HG02678 (cell line): ENCODE measurements at regions not wholly inside any gene's neighbourhood (a gene's known extent, or its start where the extent isn't known, plus 50 kb on each side); places are given as distances from the start of the nearest gene placed in this dataset.
"Not testable (repeated sequence)": the region's sequence is repeated elsewhere in the genome, so short reads cannot be mapped to it uniquely, and the experiment has no call there.

Experiments used
- ATAC-seq: cut with Tn5 transposase; IDR thresholded peaks from one replicate; pipeline ENCODE4 v1.9.1; 2021; ENCODE audit warnings: mild to moderate bottlenecking, moderate library complexity; ENCODE audit not compliant: unreplicated experiment

- no peak for ATAC-seq
Measured at GRCh38 chr3:66836363-66837152, 161.5 kb upstream of the KBTBD8 start.

DNA sequence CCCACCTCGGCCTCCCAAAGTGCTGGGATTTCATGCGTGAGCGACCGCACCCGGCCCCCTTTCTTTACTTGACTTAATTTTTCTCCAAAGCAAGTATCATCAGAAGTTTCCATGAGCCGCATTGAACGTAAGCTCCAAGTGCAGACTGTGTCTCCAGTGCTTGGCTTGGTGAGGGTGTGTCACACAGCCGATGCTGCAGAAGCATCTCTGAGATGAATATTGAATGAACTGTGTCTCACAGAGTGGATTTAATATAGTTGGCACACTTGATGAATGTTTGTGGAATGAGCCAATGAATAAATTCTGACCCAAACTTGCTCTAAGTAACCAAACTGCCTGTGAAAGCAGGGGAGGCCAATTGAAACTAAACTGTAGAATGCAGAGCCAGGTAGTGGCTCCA is 159.4 kb upstream of the KBTBD8 start:
- no peak for ATAC-seq

GRCh38 chr3:66839508-66839907 is 158.6 kb upstream of the KBTBD8 start:
- ATAC-seq, result no peak

- not testable (repeated sequence) for ATAC-seq
Measured at GRCh38 chr3:66842761-66843464, 155.2 kb upstream of the KBTBD8 start.

DNA sequence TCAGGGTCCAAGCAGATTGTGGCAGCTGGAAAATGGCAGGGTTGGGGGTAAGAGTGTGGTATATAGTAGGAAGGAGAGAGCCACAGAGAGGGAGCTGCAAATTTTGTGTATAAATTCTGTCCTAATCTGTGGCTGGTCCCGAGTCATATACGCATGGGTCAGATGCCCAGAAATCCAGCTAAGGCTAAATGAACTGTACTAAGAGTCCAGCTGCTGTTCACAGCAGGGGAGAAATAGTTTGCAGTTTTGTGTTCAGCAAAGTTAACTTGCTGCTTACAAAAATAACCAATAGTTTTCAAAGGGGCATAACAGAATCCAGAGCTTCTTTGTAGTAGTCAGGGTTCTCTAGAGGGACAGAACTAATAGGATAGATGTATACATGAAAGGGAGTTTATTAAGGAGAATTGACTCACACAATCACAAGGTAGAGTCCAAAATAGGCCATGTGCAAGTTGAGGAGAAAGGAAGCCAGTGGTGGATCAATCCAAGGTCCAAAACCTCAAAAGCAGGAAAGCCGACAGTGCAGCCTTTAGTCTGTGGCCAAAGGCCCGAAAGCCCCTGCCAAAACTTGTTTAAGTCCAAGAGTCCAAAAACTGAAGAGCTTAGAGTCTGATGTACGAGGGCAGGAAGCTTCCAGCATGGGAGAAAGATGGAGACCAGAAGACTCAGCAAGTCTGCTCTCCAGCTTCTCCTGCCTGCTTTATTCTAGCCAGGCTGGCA is 146.1 kb upstream of the KBTBD8 start:
- no peak for ATAC-seq

DNA sequence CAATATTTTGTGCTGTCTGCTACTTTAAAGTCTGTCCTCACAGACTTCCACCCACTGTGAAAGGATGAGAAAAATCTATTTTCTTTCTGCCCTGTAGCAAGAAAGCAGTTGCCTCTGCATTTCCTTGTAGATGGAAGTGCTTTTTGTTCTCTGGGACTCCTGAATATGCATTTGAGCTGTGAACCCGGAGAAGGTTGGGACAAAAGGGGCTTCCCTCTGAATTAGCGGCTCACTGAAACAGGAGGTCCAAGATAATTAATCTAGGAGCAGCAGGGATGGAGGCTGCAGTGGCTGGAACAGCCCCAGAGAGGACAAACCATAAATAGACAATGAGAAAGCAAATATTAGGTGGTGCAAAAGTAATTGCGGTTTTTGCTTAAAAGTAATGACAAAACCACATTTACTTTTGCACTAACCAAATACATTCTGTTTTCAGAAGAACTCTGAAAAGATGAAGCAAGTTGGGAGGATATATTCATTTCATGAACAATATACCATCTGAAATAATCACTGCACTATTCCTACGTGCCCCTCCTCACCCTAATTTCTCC is 143.4 kb upstream of the KBTBD8 start:
- ATAC-seq, result no peak

- ATAC-seq, result peak; percentile 81
Measured at GRCh38 chr3:66856533-66856932, 141.6 kb upstream of the KBTBD8 start.

DNA sequence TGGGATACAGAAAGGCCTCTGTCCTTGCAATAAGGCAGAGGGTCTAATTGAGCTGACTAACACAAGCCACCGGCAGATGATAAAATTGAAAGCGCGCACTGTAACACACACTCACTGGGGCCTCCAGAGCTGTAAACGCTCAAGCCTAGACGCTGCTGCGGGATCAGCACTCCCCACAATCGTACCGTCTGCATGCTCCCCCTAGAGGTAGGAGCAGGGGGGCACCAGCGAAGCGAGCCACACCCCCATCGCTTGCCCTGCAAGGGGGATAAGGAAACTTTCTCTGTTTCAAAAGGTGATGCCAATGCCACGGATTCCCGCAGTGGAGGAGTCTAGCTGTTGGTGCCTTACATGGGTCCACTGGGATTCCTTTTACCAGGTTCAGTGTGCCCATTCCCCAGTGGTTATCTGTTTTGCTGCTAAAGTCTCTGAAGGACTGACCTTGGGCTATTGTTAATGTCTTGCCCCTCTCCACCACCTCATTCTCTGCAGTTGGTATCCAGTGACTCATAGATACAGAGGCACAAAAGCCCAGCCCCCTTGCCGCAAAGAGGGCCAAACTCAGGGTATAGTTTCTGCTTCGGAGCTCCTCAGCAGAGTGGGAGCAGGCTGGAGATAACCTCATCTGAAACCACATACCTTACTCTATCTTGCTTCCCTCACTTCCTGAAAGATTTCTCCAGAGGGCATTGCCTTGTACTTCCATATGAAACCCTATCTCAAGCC is 139.3 kb upstream of the KBTBD8 start:
- no peak for ATAC-seq

DNA sequence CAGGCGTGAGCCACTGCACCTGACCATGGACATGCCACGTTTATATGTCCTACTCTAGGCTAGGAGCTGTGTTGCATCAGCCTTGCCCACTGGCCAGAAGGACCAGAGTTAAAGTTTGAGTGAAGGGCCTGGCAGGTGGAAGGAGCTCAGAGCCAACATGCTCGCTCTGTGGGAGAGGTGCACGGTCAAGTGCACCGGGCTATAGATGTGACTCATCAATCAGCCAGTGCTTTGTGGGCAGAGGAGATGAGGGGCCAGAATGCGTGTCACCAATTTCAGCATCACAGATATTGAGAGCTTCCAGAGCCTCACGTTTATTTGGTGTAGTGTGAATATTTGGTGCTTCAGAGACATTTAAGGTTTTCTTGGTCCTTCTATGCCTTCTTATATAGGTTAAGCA is 137.3 kb upstream of the KBTBD8 start:
- no peak for ATAC-seq

DNA sequence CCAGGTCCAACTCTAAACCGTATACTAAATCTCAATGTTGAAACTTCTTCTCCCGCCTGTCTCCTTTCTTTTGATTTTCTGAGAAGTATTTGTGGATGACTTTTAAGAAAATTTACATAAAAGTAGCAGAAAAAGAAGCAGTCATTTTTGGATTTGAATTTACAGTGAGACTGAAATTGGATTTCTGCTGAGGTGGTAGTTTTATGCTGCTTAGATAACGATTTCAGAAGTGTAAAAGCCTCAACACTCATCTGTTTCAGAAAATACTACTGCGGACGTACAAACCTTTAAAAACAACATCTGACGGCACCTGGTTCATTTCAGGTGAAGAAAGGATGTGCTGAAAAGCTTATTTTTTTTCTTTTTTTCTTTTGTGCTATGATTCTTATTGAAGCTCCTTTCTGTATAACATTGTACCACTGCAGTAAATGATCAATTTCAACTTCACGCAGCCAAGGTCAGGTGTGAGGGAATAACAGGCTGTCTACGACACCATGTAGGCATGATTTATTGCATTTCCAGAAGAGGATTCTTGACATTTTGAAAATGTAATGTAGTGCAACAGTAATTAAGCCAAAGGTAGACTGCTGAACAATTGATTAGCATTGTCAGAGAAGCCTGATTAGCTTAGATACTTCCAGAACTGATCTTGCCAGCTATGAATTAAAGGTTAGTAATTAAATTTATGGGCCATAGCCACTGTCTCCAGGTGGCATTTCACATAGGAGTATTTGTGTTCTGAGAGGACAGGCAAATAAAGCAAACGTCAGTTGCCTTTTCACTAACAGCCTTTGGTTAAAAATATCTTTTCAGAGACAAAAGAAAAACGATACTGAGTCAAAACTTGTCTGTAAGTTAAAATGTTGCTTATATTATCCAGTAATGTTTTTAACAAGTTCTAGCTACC is 134.6 kb upstream of the KBTBD8 start:
- ATAC-seq, result no peak

DNA sequence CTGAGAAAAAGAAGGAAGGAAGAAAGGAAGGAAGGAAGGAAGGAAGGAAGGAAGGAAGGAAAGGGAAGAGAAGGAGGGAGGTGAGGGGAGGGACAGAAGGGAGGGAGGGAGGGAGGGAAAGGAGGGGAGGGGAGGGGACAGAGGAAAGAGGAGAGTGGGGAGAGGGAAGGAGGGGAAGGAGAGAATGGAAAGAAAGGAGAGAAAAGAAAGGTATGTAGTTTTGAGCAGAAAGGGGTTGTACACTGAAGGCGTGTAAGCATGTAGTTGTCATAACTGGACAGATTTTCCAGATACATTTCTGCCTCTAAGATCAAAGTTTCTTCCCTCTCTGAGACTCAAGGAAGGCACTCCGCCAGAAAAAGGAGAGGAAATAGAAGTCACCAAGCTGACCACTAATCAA is 113.4 kb upstream of the KBTBD8 start:
- ATAC-seq, result no peak

DNA sequence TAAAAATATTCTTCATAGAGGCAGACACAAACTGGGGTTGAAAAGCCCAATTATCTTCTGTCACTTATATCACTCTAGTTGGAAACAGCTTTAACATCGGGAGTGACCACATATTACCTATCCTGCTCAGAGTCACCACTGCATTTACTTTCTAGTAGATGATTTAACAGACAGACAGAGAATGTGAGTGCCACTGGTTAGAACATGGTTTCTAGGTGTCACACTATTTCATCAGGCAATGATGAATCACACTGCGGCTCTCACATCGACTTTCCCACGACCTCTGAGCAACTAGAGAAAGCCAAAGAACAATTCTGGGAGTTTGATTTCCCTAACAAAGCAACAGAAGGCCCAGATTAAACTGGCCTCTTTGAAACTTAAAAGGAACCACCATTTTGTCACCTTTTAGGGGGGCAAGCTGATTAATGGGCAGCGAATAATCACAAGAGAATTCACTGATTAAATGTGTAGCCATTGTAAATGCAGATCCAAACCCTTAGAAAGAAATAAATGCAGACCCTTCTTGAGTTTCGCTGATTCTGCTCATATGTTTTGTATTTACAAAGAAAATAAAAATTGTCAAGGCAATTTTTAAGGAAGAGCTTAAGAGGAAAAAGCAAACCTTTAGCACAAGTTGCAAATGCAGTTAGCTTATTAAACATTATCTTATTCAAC is 112.6 kb upstream of the KBTBD8 start:
- ATAC-seq, result no peak

- no peak for ATAC-seq
Measured at GRCh38 chr3:66889750-66890494, 108.2 kb upstream of the KBTBD8 start.

DNA sequence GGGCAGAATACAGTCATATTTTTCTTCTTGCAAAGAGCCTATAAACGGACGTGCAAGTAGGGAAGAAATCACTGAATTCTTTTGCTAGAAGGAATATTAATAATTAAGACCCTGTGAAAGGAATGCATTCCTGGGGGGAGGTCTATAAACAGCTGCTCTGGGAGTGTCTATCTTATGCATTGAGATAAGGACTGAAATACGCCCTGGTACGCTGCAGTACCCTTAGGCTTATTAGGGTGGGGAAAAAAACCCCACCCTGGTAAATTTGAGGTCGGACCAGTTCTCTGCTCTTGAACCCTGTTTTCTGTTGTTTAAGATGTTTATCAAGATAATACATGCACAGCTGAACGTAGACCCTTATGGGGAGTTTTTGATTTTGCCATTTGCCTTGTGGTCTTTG is 100.0 kb upstream of the KBTBD8 start:
- no peak for ATAC-seq

GRCh38 chr3:66904336-66904735 is 93.8 kb upstream of the KBTBD8 start:
- ATAC-seq, result no peak

DNA sequence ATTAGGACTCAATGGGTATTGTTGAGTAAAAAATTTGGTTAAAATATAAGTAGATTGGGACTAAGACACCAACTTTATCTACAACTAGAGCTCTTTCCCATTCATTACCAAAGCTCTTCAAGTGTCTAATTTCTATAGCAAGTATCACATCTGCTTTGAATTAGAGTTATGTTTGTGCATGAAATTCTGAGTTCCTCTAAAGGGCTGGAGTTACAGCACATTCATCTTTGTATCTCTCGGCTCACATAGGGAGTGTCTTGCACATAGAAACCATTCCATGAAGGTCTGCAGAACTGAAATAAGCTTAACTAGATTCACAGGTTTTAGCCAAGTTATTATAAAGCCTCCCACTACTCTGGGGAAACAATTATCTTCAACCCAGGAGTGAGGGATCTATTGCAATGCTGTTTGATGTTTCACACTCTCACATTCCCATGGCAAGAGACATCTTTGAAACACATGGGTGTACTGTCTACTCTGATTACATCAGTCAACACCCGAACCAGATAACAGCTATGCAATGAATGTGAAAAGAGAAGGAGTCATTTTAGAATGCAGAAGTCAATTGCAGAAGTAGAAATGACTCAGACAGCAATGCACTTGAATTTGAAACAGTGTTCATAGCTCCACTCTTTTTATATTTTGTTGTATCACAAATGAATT is 93.1 kb upstream of the KBTBD8 start:
- no peak for ATAC-seq

DNA sequence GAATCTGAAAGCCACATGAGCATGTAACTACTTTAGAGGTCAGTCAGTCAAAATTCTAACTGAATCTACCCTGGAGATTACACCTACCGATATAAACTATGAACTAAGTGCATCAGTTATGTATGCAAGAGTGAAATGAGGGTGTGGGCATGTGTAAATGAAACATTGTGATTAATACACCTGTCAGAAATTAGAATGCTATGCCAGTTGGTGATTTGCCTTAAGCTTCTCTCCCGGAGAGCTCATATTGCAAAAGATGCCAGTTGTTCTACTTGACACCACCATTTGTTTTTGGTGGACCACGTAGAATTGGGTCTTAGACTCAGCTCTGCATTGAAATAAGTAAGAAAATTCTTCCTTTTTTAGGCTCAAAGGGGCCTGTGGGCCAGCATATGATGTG is 91.0 kb upstream of the KBTBD8 start:
- ATAC-seq, result no peak
